ENCODE measurements at regions not wholly inside any gene's neighbourhood (a gene's known extent, or its start where the extent isn't known, plus 50 kb on each side); places are given as distances from the start of the nearest gene placed in this dataset.

DNA sequence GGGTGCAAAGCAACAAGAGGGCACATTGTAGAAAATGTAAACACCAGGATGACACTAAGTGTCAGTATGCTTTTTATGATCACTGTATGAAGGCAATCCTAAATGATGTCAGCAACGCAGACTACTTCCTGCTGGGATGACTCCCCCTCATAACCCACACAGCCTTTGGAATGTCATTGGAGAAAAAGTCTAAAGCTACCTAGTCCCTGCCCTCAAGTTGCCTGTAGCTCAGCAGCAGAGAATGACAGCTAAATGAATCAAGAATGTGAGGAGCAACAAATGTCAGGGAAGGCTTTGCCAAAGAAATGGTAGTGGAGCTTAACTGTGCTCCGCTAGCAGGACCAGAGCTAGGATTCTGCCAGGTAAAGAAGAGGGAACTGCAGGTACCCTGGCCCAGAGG is 555.6 kb downstream of the CD83 start:
- Histone ChIP-seq H3K27me3 (ENCODE audit: control insufficient read depth in 1 of 2, insufficient read depth in 2 of 2, low read length in 2 of 2) (no peaks in the 10 kb centered on the region; a peak in 1 of 5 replicates), H3K27ac (ENCODE audit: extremely low read length, insufficient read depth, low read length) (no peak overlapping the region), H3K4me1 (ENCODE audit: insufficient read depth, low read length) (no peaks in the 10 kb centered on the region), H3K9me3 (ENCODE audit: low read length) (no peaks in the 10 kb centered on the region), H3K79me2 (ENCODE audit: insufficient read depth, low read length) (no peaks in the 10 kb centered on the region), H2AFZ (ENCODE audit: low read length) (no peak overlapping the region), H3K36me3 (replicated peaks in 1 of 2; ENCODE audit: control insufficient read depth in 1 of 2, insufficient read depth in 2 of 2, low read length in 2 of 2) (no peaks in the 10 kb centered on the region), H3K4me2 (ENCODE audit: low read depth, low read length) (no peak overlapping the region), H3K9ac (ENCODE audit: insufficient read depth, low read depth, low read length) (no peak overlapping the region), H4K20me1 (ENCODE audit: insufficient read depth, low read length) (no peaks in the 10 kb centered on the region), H3K4me3 (replicated peaks in 1 of 3; ENCODE audit: insufficient read depth in 1 of 3, low read depth in 2 of 3, low read length in 3 of 3) (no peak overlapping the region)
- in situ Hi-C loops (cut with HindIII; ENCODE audit: extremely low pct_ligation_motif_present, low pct_unique_long_range_greater_than_20kb) (no loop called here), intact Hi-C loops (cut with micrococcal nuclease; ENCODE audit: unreplicated experiment) (no loop called here)
- FAIRE-seq (no peak), DNase-seq (ENCODE audit: low spot score) (no peak), ATAC-seq (no peak)
- 14% methylated on average over 2 of the region's 2 CpGs for WGBS (ENCODE audit: low lambda C conversion rate)
- TF ChIP-seq, protein P1, sequence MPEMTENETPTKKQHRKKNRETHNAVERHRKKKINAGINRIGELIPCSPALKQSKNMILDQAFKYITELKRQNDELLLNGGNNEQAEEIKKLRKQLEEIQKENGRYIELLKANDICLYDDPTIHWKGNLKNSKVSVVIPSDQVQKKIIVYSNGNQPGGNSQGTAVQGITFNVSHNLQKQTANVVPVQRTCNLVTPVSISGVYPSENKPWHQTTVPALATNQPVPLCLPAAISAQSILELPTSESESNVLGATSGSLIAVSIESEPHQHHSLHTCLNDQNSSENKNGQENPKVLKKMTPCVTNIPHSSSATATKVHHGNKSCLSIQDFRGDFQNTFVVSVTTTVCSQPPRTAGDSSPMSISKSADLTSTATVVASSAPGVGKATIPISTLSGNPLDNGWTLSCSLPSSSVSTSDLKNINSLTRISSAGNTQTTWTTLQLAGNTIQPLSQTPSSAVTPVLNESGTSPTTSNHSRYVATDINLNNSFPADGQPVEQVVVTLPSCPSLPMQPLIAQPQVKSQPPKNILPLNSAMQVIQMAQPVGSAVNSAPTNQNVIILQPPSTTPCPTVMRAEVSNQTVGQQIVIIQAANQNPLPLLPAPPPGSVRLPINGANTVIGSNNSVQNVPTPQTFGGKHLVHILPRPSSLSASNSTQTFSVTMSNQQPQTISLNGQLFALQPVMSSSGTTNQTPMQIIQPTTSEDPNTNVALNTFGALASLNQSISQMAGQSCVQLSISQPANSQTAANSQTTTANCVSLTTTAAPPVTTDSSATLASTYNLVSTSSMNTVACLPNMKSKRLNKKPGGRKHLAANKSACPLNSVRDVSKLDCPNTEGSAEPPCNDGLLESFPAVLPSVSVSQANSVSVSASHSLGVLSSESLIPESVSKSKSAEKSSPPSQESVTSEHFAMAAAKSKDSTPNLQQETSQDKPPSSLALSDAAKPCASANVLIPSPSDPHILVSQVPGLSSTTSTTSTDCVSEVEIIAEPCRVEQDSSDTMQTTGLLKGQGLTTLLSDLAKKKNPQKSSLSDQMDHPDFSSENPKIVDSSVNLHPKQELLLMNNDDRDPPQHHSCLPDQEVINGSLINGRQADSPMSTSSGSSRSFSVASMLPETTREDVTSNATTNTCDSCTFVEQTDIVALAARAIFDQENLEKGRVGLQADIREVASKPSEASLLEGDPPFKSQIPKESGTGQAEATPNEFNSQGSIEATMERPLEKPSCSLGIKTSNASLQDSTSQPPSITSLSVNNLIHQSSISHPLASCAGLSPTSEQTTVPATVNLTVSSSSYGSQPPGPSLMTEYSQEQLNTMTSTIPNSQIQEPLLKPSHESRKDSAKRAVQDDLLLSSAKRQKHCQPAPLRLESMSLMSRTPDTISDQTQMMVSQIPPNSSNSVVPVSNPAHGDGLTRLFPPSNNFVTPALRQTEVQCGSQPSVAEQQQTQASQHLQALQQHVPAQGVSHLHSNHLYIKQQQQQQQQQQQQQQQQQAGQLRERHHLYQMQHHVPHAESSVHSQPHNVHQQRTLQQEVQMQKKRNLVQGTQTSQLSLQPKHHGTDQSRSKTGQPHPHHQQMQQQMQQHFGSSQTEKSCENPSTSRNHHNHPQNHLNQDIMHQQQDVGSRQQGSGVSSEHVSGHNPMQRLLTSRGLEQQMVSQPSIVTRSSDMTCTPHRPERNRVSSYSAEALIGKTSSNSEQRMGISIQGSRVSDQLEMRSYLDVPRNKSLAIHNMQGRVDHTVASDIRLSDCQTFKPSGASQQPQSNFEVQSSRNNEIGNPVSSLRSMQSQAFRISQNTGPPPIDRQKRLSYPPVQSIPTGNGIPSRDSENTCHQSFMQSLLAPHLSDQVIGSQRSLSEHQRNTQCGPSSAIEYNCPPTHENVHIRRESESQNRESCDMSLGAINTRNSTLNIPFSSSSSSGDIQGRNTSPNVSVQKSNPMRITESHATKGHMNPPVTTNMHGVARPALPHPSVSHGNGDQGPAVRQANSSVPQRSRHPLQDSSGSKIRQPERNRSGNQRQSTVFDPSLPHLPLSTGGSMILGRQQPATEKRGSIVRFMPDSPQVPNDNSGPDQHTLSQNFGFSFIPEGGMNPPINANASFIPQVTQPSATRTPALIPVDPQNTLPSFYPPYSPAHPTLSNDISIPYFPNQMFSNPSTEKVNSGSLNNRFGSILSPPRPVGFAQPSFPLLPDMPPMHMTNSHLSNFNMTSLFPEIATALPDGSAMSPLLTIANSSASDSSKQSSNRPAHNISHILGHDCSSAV (CRISPR knock-in tag; IDR thresholded peaks at IDR 0.05; ENCODE audit: borderline replicate concordance): no peak
- TF ChIP-seq JARID2 (CRISPR knock-in tag; IDR thresholded peaks at IDR 0.05; ENCODE audit: insufficient replicate concordance) (no peak), ZSCAN20 (CRISPR knock-in tag; IDR thresholded peaks at IDR 0.05; ENCODE audit: borderline replicate concordance) (no peak), NFE2L2 (IDR thresholded peaks at IDR 0.05; ENCODE audit: low read length) (no peak), TBX2 (CRISPR knock-in tag; IDR thresholded peaks at IDR 0.05; ENCODE audit: borderline replicate concordance) (no peak), JUN (CRISPR knock-in tag; IDR thresholded peaks at IDR 0.05) (no peak), KDM3A (CRISPR knock-in tag; IDR thresholded peaks at IDR 0.05; ENCODE audit: low read depth) (no peak), HNF4A (CRISPR knock-in tag; IDR thresholded peaks at IDR 0.05) (no peak), GATAD2A (CRISPR knock-in tag; IDR thresholded peaks at IDR 0.05) (no peak), ZNF607 (CRISPR knock-in tag; IDR thresholded peaks at IDR 0.05; ENCODE audit: borderline replicate concordance) (no peak), ARHGAP35 (CRISPR knock-in tag; IDR thresholded peaks at IDR 0.05; ENCODE audit: borderline replicate concordance) (no peak), PHF20 (CRISPR knock-in tag; IDR thresholded peaks at IDR 0.05) (no peak), ZNF816 (CRISPR knock-in tag; IDR thresholded peaks at IDR 0.05; ENCODE audit: borderline replicate concordance) (no peak)
- CTCF ChIA-PET (ENCODE audit: low intra/inter-chr PET ratio, low total read pairs): no interaction called here
- no TSS peak for BruUV-seq (replicated peaks)
- POLR2A ChIA-PET: no interaction called here

Data from HepG2 (cell line).